GM12878 (cell line): ENCODE measurements at regions not wholly inside any gene's neighbourhood (a gene's known extent, or its start where the extent isn't known, plus 50 kb on each side); places are given as distances from the start of the nearest gene placed in this dataset.

Experiments
- GABPA ChIP-seq: IDR thresholded peaks from 2 replicates; pipeline ENCODE4 v1.6.1; 2014; ENCODE audit warnings: antibody characterized with exemption, low read depth, mild to moderate bottlenecking, inconsistent platforms
- POLR2A ChIP-seq: IDR thresholded peaks from 2 replicates; pipeline ENCODE4 v1.6.1; 2011; ENCODE audit warnings: low read depth, mild to moderate bottlenecking, low read length
- RCOR1 ChIP-seq: conservative IDR thresholded peaks from 2 replicates; pipeline ENCODE4 v1.6.1; 2012; ENCODE audit warnings: low read depth, low read length, improper control_type of control experiment
- REST ChIP-seq: IDR thresholded peaks from 2 replicates; pipeline ENCODE4 v1.6.1; 2012; ENCODE audit warnings: mild to moderate bottlenecking, low read depth, low read length
- TAF1 ChIP-seq: IDR thresholded peaks from 2 replicates; pipeline ENCODE4 v1.6.1; 2011; ENCODE audit warnings: mild to moderate bottlenecking, low read depth, low read length, borderline replicate concordance
- ZNF592 ChIP-seq: fragments of 450-650 bp; IDR thresholded peaks from 2 replicates; pipeline ENCODE4 v1.6.1; 2017; ENCODE audit warnings: mild to moderate bottlenecking, moderate library complexity

GRCh38 chr12:17038923-17039322 lies 433.0 kb upstream of the LMO3 start:
- TF ChIP-seq ZNF592 (no peak), RCOR1 (no peak), REST (no peak), POLR2A (no peak), GABPA (no peak), TAF1 (no peak)
